HG02973 (cell line): ENCODE measurements at regions not wholly inside any gene's neighbourhood (a gene's known extent, or its start where the extent isn't known, plus 50 kb on each side); places are given as distances from the start of the nearest gene placed in this dataset.

Source experiments
- ATAC-seq: cut with Tn5 transposase; IDR thresholded peaks from one replicate; pipeline ENCODE4 v1.9.1; 2021; ENCODE audit warnings: moderate library complexity; ENCODE audit not compliant: unreplicated experiment

DNA sequence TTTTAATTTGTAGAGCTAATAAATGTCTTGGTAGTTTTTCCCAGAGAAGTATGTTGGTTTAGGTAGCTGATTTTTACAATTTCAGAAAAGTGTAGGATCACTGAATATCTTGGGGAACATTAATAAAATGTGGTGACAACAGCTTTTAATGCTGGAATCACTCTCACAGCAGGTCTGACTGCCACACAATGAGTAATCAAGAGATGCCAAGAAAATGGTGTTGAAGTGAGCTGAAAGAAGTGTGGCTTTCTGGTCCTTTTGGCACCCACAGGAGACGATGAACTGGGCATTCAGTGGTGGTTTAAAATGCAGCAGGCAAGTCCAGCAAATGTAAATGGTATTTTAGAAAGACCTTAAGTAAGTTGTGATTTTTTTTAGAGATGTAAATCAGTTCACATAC, 175.8 kb downstream of the CBLN2 start:
- ATAC-seq: no peak

DNA sequence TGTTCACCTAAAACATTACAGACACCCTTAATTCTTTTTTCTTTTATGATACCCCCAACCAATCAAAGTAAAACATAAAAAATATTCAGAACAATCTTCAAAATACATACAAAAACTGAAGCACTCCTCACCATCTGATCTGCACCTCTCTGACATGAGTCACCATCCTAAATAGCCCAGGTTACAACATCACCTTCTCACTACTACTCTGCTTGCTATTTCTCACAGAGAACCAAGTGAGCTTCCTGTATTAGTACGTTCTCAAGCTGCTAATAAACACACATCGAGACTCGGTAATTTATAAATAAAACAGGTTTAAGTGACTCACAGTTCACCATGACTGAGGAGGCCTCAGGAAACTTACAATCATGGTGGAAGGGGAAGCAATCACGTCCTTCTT, 183.5 kb downstream of the CBLN2 start:
- ATAC-seq: no peak

GRCh38 chr18:72342933-72343332, 201.2 kb downstream of the CBLN2 start:
- no peak for ATAC-seq

- no peak for ATAC-seq
These were observed 204.2 kb downstream of the CBLN2 start for GRCh38 chr18:72339976-72340375.

DNA sequence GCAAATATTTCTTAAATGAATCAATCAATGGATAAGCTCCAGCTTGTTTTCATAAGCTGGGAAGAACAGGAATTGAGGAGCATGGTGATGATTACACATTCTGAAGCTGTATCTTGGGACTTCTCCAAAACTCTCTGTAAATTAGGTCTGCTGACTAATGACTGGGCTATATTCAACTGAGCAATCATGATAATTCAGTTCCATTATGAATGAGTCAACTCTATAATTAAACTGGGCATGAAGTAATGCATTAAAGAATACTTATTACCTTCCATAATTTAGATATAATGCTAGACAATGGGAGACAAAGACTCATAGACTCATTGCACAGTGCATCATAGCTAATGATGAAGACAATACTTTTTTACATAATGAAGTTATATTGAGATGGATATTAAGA, 207.4 kb downstream of the CBLN2 start:
- ATAC-seq: no peak

- ATAC-seq: no peak
These were observed 214.6 kb downstream of the CBLN2 start for GRCh38 chr18:72329533-72329932.

DNA sequence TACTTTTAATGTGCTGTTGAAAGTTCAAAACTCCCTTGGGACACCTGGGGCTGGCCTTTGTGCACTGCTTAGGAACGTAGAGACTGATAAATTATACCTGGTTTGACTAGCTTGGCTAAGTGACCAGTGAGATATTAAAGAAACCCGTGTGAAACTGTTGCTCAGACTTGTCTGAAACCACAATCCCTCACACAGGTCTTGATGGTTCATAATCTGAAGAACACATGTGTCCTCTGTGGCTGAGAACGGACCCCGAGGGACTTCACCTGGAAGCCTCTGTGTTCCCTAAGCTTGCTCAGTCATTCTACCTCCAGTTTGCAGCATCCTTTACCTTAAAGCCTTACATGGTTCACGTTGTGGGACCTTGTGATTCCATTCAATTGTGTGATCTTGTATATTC, 218.8 kb downstream of the CBLN2 start:
- no peak for ATAC-seq

GRCh38 chr18:72324677-72325076, 219.5 kb downstream of the CBLN2 start:
- no peak for ATAC-seq

DNA sequence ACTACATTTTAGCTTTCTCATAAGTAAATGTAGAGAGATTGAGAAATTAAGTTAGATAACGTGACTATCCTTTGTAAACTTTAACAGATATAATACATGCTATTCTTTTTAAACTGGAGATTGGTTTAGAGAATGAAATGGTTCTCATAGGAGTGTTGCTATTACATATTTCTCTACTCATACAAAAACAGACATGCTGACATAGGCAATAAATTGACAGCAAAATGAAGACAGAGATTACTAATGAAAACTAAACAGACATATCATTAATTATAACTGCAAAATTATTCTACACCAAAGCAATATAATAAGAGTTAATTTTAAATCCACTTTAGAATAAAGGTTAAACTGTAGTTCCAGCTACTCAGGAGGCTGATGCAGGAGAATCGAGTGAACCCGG, 227.6 kb downstream of the CBLN2 start:
- ATAC-seq: no peak

DNA sequence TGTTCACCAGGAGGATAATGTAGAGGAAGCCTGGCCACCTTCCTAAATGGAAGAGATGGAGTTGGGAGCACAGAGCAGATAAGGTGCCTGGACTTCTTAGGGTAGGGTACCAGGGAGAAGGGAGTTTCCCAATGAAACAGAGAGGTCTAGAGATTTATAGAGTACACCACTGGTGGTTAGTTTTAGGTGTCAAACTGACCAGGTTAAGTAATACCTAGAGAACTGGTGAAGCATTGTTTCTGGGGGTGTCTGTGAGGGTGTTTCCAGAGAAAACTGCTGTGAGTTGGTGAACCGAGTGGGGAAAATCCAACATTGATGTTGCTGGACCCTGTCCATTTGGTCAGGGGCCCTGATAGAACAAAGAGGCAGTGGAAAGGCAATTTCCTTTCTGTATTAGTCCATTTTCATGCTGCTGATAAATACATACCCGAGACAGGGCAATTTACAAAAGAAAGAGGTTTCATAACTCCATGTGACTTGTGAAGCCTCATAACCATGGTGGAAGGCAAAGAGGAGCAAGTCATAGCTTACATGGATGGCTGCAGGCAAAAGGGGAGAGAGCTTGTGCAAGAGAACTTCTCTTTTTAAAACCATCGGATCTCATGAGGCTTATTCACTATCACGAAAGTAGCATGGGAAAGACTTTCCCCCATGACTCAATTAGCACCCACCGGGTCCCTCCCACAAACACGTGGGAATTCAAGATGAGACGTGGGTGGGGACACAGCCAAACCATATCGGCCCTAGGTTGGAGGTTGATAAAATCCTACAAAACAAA, 260.8 kb downstream of the CBLN2 start:
- no peak for ATAC-seq

DNA sequence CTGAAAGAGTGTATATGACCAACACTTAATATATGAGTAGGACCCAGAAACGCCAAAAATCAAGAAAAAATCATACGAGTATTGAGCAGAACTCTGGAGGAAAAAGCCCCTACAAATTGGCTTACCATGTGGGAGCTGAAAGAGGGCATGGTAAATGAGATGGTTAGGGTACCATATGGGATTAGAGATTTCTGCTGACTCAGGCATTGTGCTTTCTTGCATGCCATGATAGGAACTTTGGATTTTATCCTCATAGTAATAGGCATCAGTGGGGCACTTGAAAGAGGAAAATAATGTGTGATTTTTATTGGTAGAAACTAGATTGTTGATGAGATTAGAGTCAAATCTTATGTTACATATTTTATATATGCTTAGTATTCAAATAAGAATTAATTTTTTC, 271.1 kb downstream of the CBLN2 start:
- no peak for ATAC-seq

DNA sequence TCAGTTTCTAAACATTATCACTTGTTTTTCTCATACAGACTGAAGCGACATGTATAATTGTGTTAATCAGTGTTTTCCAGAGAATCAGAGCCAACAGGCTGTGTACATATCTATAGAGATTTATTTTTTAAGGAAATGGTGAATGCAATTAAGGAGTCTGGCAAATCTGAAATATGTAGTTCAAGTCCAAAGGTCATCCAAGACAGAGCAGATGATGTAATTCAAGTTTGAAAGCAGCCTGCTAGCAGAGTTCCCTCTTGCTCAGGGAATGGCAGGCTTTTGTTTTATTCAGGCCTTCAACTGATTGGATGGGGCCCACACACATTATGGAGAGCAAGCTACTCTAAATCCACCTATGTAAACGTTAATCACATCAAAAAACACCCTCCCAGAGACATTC, 282.6 kb downstream of the CBLN2 start:
- ATAC-seq: no peak

GRCh38 chr18:72246076-72246475, 298.1 kb downstream of the CBLN2 start:
- ATAC-seq: no peak

- ATAC-seq: no peak
These were observed 308.7 kb downstream of the CBLN2 start for GRCh38 chr18:72235422-72235821.

DNA sequence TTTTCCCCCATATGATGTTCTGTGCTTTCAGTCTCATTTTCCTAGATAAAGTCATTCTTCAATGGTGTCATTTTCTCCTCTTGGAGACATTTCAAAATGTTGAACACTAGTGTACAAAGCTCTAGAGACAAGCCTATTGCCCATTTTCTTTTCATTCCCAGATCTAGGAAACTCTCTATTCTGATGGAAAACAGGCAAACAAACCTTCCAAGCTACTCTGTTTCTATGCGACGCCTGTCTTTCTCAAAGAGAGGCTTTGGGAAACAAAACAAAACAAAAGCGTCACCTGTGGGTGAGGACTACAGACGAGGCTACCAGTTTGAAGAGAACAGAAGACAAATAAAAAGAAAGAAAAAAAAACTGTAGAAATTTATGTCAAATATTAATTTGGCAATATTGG, 311.0 kb downstream of the CBLN2 start:
- no peak for ATAC-seq

DNA sequence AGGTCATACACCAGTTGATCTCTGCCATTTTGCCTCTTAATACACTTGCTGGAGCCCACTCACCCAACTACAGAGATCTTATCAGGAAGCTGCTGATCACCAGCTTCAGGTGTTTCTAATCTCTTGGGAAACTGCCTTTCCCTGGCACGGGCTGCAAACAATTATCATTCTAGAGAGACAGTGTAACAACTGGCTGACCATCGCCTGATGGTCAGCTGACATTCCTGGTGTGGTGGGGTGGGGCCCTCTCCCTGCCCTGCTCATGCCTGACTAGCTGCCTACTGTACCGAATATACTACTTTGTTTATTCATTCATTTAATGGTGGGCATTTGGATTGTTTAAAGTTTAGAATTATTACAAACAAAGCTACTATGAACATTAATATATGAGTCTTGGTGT, 311.5 kb downstream of the CBLN2 start:
- no peak for ATAC-seq

- ATAC-seq: no peak
These were observed 318.2 kb downstream of the CBLN2 start for GRCh38 chr18:72225958-72226357.

- ATAC-seq: no peak
These were observed 320.4 kb downstream of the CBLN2 start for GRCh38 chr18:72223733-72224132.

- no peak for ATAC-seq
These were observed 335.0 kb downstream of the CBLN2 start for GRCh38 chr18:72208920-72209676.

DNA sequence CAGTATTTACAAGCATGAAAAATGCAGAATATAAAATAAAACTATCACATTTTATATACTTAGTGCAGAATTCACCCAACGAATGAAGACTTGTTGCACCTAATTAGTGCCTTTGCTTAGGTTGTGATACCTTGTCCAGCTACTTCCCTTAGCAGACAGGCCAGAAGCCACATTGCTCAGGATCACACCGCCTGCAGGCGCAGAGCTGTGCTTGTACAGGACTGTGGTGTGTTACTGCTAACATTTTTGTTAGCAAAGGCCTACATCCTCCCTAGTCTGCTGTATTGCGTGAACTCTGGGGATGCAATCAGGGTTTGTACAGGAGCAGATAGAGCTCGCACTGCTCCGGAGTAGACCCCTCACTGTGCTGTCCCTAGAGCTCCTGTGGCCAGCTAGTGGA, 336.9 kb downstream of the CBLN2 start:
- ATAC-seq: no peak

DNA sequence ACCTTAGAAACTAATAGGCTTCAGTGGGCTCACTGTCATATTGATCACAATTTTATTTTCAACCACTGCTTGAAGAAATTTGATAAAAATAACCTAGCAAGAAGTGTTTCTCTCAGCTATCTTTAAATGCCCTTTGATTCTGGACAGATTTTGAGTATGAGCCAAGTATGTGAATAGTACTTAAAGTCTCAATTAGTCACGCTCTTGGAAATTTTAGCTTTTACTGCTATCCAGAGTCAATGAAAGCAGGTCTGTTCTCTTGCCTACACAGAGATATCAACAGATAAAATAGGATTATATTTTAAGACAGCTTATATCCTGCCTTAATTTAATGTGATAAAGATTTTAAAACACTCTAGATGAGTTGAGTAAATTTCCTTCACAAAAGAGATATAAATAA, 337.3 kb downstream of the CBLN2 start:
- no peak for ATAC-seq

DNA sequence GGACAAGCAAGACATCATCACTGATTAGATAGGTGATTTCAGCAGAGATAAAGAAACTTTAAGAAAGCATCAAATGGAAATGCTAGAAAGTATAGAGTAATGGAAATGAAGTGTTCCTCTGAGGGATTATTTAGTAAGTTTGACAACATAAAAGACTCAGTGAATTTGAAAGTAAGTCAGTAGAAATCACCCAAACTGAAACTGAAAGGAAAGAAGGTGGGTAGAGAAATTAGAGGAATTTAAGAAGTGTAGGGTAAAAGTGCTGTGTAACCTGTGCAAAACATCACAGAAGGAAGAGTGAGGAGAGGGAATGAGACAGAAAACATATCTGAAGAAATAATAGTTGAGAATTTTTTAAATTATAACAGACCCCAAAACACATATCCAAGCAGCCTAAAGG, 343.1 kb downstream of the CBLN2 start:
- ATAC-seq: no peak

GRCh38 chr18:72197591-72197990, 346.6 kb downstream of the CBLN2 start:
- ATAC-seq: no peak
